ENCODE measurements at regions not wholly inside any gene's neighbourhood (a gene's known extent, or its start where the extent isn't known, plus 50 kb on each side); places are given as distances from the start of the nearest gene placed in this dataset.

DNA sequence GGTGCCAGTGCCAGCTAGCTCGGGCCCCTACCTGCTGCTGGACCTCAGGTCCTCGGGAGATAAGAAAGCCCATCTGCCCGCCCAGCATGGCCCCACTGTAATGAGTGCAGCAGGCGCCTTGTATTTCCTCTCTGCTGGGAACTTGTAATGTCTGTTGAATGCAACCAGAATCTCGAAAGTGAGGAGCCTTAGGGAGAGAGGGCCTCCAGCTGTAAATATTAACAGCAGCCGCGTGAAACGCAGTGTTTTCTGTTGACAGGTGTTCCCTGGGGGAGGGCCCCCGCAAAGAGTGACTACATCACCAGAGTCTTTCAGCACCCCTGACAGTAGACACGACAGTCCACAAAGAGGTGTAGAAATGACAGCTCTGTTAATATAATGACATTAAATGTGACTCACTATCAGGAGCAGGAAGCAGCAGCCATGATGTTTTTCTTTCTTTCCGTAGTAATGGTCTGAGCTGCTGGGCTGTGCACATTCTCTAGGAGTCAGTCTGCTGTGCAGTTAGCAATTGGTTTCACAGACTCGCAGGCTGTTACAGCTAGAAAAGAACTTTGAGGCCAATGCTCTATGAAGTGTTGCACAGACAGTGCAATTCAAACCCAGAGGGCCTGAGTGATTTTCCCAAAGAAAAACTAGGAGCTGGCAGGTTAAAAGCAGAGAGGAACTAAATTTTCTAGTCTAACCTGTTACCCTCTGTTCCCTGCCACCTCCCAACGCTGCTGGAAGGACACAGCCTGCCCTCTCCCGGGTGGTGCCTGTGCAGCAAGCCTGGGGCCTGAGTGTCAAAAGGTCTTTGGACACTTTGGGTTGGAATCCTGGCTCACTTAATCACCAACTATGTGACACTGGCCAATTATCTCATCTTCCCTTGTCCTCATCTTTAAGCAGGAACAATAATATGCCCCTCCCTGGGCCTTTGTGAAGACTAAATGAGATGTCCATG is 58.6 kb upstream of the WASF3 start:
- TF ChIP-seq, protein P1, sequence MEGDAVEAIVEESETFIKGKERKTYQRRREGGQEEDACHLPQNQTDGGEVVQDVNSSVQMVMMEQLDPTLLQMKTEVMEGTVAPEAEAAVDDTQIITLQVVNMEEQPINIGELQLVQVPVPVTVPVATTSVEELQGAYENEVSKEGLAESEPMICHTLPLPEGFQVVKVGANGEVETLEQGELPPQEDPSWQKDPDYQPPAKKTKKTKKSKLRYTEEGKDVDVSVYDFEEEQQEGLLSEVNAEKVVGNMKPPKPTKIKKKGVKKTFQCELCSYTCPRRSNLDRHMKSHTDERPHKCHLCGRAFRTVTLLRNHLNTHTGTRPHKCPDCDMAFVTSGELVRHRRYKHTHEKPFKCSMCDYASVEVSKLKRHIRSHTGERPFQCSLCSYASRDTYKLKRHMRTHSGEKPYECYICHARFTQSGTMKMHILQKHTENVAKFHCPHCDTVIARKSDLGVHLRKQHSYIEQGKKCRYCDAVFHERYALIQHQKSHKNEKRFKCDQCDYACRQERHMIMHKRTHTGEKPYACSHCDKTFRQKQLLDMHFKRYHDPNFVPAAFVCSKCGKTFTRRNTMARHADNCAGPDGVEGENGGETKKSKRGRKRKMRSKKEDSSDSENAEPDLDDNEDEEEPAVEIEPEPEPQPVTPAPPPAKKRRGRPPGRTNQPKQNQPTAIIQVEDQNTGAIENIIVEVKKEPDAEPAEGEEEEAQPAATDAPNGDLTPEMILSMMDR (conservative IDR thresholded peaks at IDR 0.05; ENCODE audit: low read length) = no peak
- TF ChIP-seq EZH2phosphoT487 (IDR thresholded peaks at IDR 0.05; ENCODE audit: borderline replicate concordance, low read depth, low read length) = no peak

All from OCI-LY7 (cell line).